B cell (primary cell): ENCODE measurements at regions not wholly inside any gene's neighbourhood (a gene's known extent, or its start where the extent isn't known, plus 50 kb on each side); places are given as distances from the start of the nearest gene placed in this dataset.

Source experiments
- ATAC-seq: fragments of 200-7000 bp; cut with Tn5 transposase; one replicate; pipeline ENCODE4 v1.10.0; 2021; ENCODE audit warnings: low read depth, mild to moderate bottlenecking, moderate number of reproducible peaks, moderate library complexity
- CTCF ChIA-PET: fragments of 350-600 bp; sonication (Branson Sonifier 250); formaldehyde crosslinking; loops from one replicate; lab custom pipeline; 2021; ENCODE audit warnings: antibody characterized with exemption, inconsistent platforms; lab: Charles Lee
- POLR2A ChIA-PET: fragments of 350-600 bp; sonication (Branson Sonifier 250); formaldehyde crosslinking; loops from one replicate; lab custom pipeline; 2021; ENCODE audit warnings: antibody characterized with exemption; lab: Charles Lee
- DNase-seq: peaks from one replicate; pipeline ENCODE4 v3.0.0; 2013
- H2AFZ ChIP-seq: 2 replicates; pipeline ENCODE4 v1.6.1; 2012; ENCODE audit warnings: mild to moderate bottlenecking, low read depth, low read length; ENCODE audit not compliant: insufficient read depth, poor library complexity, severe bottlenecking
- H3K27ac ChIP-seq, 2 donors: 1 replicate in 1 of 2; 2 replicates in 1 of 2; pipeline ENCODE4 v1.5.1; 2012 to 2013; ENCODE audit warnings: low read length in 2 of 2, mild to moderate bottlenecking in 2 of 2, moderate library complexity in 1 of 2
- H3K27me3 ChIP-seq, 4 experiments: fragments of 200-600 bp in 1 of 4; sonication (generic) in 1 of 4; replicated peaks in 1 of 4; 1 replicate in 2 of 4; 2 replicates in 2 of 4; pipeline versions ENCODE4 v1.6.1 to v1.7.0; 2013 to 2016; ENCODE audit warnings: low read length in 3 of 4, mild to moderate bottlenecking in 2 of 4, mixed read lengths in 1 of 4, moderate library complexity in 1 of 4; ENCODE audit not compliant: insufficient read depth in 4 of 4, control insufficient read depth in 3 of 4; ENCODE audit errors: control extremely low read depth in 1 of 4
- H3K36me3 ChIP-seq, 2 experiments: replicated peaks in 1 of 2; 1 replicate in 1 of 2; 2 replicates in 1 of 2; pipeline versions ENCODE4 v1.6.1 to v1.7.1; 2013; ENCODE audit warnings: low read length in 1 of 2; ENCODE audit not compliant: insufficient read depth in 2 of 2, control insufficient read depth in 1 of 2; ENCODE audit errors: control extremely low read depth in 1 of 2, extremely low read depth in 1 of 2
- H3K4me1 ChIP-seq, 2 donors: fragments of 200-600 bp in 1 of 2; sonication (generic) in 1 of 2; 1 replicate in 1 of 2; 2 replicates in 1 of 2; pipeline versions ENCODE4 v1.5.1 to v1.6.1; 2013 to 2017; ENCODE audit warnings: low read length in 2 of 2; ENCODE audit not compliant: control insufficient read depth in 2 of 2, insufficient read depth in 2 of 2
- H3K4me2 ChIP-seq: replicated peaks from 2 replicates; pipeline ENCODE3; 2012; ENCODE audit warnings: mild to moderate bottlenecking, low read depth, low read length; ENCODE audit not compliant: poor library complexity, severe bottlenecking
- H3K4me3 ChIP-seq, 5 experiments: fragments of 200-600 bp in 1 of 5; sonication (generic) in 1 of 5; 1 replicate in 3 of 5; 2 replicates in 2 of 5; pipeline versions ENCODE4 v1.5.1 to v1.7.0; 2011 to 2016; ENCODE audit warnings: low read length in 4 of 5, mild to moderate bottlenecking in 4 of 5, low read depth in 2 of 5, control low read depth in 1 of 5, moderate library complexity in 1 of 5; ENCODE audit not compliant: insufficient read depth in 1 of 5; ENCODE audit errors: control extremely low read depth in 1 of 5, extremely low read depth in 1 of 5
- H3K79me2 ChIP-seq: fragments of 200-600 bp; sonication (generic); one replicate; pipeline ENCODE4 v1.6.0; 2016; ENCODE audit warnings: low read length; ENCODE audit not compliant: control insufficient read depth, insufficient read depth
- H3K9ac ChIP-seq: fragments of 200-600 bp; sonication (generic); 2 replicates; pipeline ENCODE4 v1.6.1; 2017; ENCODE audit warnings: mild to moderate bottlenecking, low read length, moderate library complexity
- H3K9me3 ChIP-seq, 3 donors: one replicate each; pipeline versions ENCODE4 v1.6.1 to v1.7.1; 2013; ENCODE audit warnings: low read length in 2 of 3; ENCODE audit not compliant: control insufficient read depth in 2 of 3, insufficient read depth in 1 of 3; ENCODE audit errors: control extremely low read depth in 1 of 3
- H4K20me1 ChIP-seq: 2 replicates; pipeline ENCODE4 v1.6.0; 2012; ENCODE audit warnings: mild to moderate bottlenecking, low read length; ENCODE audit not compliant: insufficient read depth, control insufficient read depth, poor library complexity, severe bottlenecking
- H3K27ac Mint-ChIP-seq: one replicate; pipeline ENCODE4 v1.8.0; 2021; ENCODE audit warnings: mixed read lengths
- H3K27me3 Mint-ChIP-seq: one replicate; pipeline ENCODE4 v1.8.0; 2021; ENCODE audit warnings: mixed read lengths
- H3K4me1 Mint-ChIP-seq: one replicate; pipeline ENCODE4 v1.8.0; 2021; ENCODE audit warnings: mixed read lengths
- H3K4me3 Mint-ChIP-seq: one replicate; pipeline ENCODE4 v1.8.0; 2021; ENCODE audit warnings: mixed read lengths
- H3K9me3 Mint-ChIP-seq: one replicate; pipeline ENCODE4 v1.8.0; 2022; ENCODE audit warnings: mixed read lengths; ENCODE audit not compliant: insufficient read depth
- CTCF ChIP-seq: fragments of 200-600 bp; IDR thresholded peaks from one replicate; pipeline ENCODE4 v1.8.0; 2022; ENCODE audit warnings: antibody characterized with exemption, mild to moderate bottlenecking
- EZH2 ChIP-seq: IDR thresholded peaks from 2 replicates; pipeline ENCODE4 v1.6.1; 2012; ENCODE audit warnings: borderline replicate concordance, low read depth, mild to moderate bottlenecking, moderate library complexity, low read length; ENCODE audit not compliant: insufficient read depth, poor library complexity, severe bottlenecking
- WGBS: methylation state at CpG from one replicate; pipeline ENCODE4 v1.1.5; 2013; ENCODE audit warnings: missing lambda C conversion rate; ENCODE audit not compliant: insufficient coverage; 5-methylcytosine and 5-hydroxymethylcytosine counted together
- intact Hi-C: fragments of 100-400 bp; cut with micrococcal nuclease; formaldehyde crosslinking; loops from one replicate; pipeline ENCODE4 v1.10.0; 2022

- no CpG with 5 or more reads among the region's 4 CpGs for WGBS
- Histone ChIP-seq H3K9ac (no peak overlapping the region), H3K4me2 (no peak overlapping the region), H3K36me3 (no peaks in the 10 kb centered on the region), H3K27me3 (no peaks in the 10 kb centered on the region), H3K9me3 (peaks cover 0 to 2% (median 0%) of the 10 kb centered on the region in 3 donors), H3K79me2 (no peaks in the 10 kb centered on the region), H2AFZ (no peak overlapping the region), H3K4me1 (no peaks in the 10 kb centered on the region), H3K4me3 (no peak overlapping the region), H3K27ac (no peak overlapping the region), H4K20me1 (no peaks in the 10 kb centered on the region)
- H3K4me3 Mint-ChIP-seq: no peak overlapping the region
- intact Hi-C loops: no loop called here
- no peak for TF ChIP-seq CTCF
- TF ChIP-seq EZH2: no peak
- peaks cover 3% of the 10 kb centered on the region for H3K9me3 Mint-ChIP-seq
- no peaks in the 10 kb centered on the region for H3K27me3 Mint-ChIP-seq
- no peak overlapping the region for H3K27ac Mint-ChIP-seq
- ChIA-PET POLR2A (no interaction called here), CTCF (no interaction called here)
- ATAC-seq: no peak
- no peaks in the 10 kb centered on the region for H3K4me1 Mint-ChIP-seq
- DNase-seq: no peak
Measured at GRCh38 chr21:22941779-22942490, 1943.7 kb downstream of the NCAM2 start.

GRCh38 chr21:22955559-22955958 is 1957.3 kb downstream of the NCAM2 start:
- Mint-ChIP-seq H3K4me1 (peaks cover 4% of the 10 kb centered on the region), H3K4me3 (no peak overlapping the region), H3K27ac (no peak overlapping the region), H3K27me3 (no peaks in the 10 kb centered on the region), H3K9me3 (no peaks in the 10 kb centered on the region)
- H3K9me3 ChIP-seq: no peaks in the 10 kb centered on the region
- intact Hi-C loops: no loop called here
- ATAC-seq (no peak), DNase-seq (no peak)
- ChIA-PET POLR2A (no interaction called here), CTCF (no interaction called here)
- TF ChIP-seq CTCF: no peak
- no peak for TF ChIP-seq EZH2
- H3K9ac ChIP-seq: no peak overlapping the region
- no peak overlapping the region for H2AFZ ChIP-seq
- no peaks in the 10 kb centered on the region for H3K79me2 ChIP-seq
- H3K27ac ChIP-seq: no peak overlapping the region
- H3K4me1 ChIP-seq: no peaks in the 10 kb centered on the region
- H3K36me3 ChIP-seq: no peaks in the 10 kb centered on the region
- H3K4me3 ChIP-seq: no peak overlapping the region
- H4K20me1 ChIP-seq: no peaks in the 10 kb centered on the region
- no peak overlapping the region for H3K4me2 ChIP-seq
- no peaks in the 10 kb centered on the region for H3K27me3 ChIP-seq
